ENCODE measurements at regions not wholly inside any gene's neighbourhood (a gene's known extent, or its start where the extent isn't known, plus 50 kb on each side); places are given as distances from the start of the nearest gene placed in this dataset.

GRCh38 chr6:101085327-101085726, 204.2 kb upstream of the ASCC3 start:
- TF ChIP-seq CTCF (IDR thresholded peaks at IDR 0.05) (no peak), POLR2A (IDR thresholded peaks at IDR 0.05) (no peak)

Measured in right lobe of liver (tissue), 4 donors.